Muscle layer of duodenum (tissue), 2 donors: ENCODE measurements at regions not wholly inside any gene's neighbourhood (a gene's known extent, or its start where the extent isn't known, plus 50 kb on each side); places are given as distances from the start of the nearest gene placed in this dataset.

Experiments
- H3K27ac ChIP-seq: one replicate; pipeline ENCODE4 v1.7.0; 2013; ENCODE audit warnings: mild to moderate bottlenecking, low read length
- H3K27me3 ChIP-seq: one replicate; pipeline ENCODE4 v1.7.0; 2013; ENCODE audit warnings: low read depth, mild to moderate bottlenecking, control low read depth, low read length
- H3K36me3 ChIP-seq, 2 donors: one replicate each; pipeline ENCODE4 v1.7.0; 2013; ENCODE audit warnings: low read length in 2 of 2, control low read depth in 1 of 2, mild to moderate bottlenecking in 1 of 2; ENCODE audit not compliant: insufficient read depth in 2 of 2, control insufficient read depth in 1 of 2
- H3K4me1 ChIP-seq, 2 donors: one replicate each; pipeline ENCODE4 v1.7.0; 2013; ENCODE audit warnings: low read length in 2 of 2, mild to moderate bottlenecking in 2 of 2, control low read depth in 1 of 2, moderate library complexity in 1 of 2; ENCODE audit not compliant: insufficient read depth in 2 of 2, control insufficient read depth in 1 of 2
- H3K4me3 ChIP-seq, 2 donors: one replicate each; pipeline ENCODE4 v1.7.0; 2013; ENCODE audit warnings: low read length in 2 of 2, low read depth in 1 of 2, mild to moderate bottlenecking in 1 of 2
- H3K9me3 ChIP-seq, 2 donors: one replicate each; pipeline ENCODE4 v1.7.0; 2013; ENCODE audit warnings: low read length in 2 of 2, control low read depth in 1 of 2, mild to moderate bottlenecking in 1 of 2; ENCODE audit not compliant: control insufficient read depth in 1 of 2
- donor health status: healthy.

DNA sequence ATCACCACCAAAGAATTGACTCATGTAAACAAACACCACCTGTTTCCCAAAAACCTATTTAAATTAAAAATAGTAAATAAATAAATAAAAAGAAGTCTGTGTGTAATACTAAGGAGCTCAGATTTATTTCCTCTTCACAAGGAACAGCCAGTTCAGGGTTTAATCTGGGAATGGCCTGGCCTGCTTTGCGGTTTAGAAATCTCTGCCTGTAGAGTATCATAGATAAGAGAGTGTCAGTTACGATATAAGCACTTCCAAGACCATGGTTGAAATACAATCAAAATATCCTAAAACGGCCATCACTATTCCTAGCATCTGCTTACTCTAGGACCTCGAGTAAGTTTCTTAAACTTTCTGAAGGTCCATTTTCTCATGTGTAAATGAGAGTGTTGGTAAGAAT is 274.4 kb downstream of the PLPP3 start:
- no peak overlapping the region for H3K27ac ChIP-seq
- no peaks in the 10 kb centered on the region for H3K4me1 ChIP-seq
- H3K27me3 ChIP-seq: no peaks in the 10 kb centered on the region
- no peaks in the 10 kb centered on the region for H3K36me3 ChIP-seq
- H3K9me3 ChIP-seq: no peaks in the 10 kb centered on the region
- no peak overlapping the region for H3K4me3 ChIP-seq

DNA sequence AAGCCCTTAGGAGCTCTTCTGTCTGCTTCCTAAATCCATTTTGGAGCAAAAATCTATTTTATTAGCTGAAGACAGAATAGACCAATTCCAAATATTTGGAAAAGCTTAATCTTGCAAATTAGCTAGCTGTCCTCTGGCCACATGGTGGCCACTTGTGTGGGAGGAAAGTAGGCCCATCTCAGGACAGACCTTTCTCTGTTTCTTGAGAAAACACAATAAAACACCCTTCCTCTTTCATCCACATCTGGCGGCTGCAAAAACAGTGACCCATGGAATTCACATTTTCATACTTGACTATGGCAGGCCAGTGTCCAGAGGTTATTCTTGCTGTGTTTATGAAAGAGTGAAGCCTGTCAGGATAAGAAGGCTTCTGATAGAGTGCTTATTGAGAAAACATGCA is 275.6 kb downstream of the PLPP3 start:
- no peaks in the 10 kb centered on the region for H3K27me3 ChIP-seq
- no peak overlapping the region for H3K27ac ChIP-seq
- H3K36me3 ChIP-seq: no peaks in the 10 kb centered on the region
- no peak overlapping the region for H3K4me3 ChIP-seq
- no peaks in the 10 kb centered on the region for H3K4me1 ChIP-seq
- H3K9me3 ChIP-seq: no peaks in the 10 kb centered on the region

DNA sequence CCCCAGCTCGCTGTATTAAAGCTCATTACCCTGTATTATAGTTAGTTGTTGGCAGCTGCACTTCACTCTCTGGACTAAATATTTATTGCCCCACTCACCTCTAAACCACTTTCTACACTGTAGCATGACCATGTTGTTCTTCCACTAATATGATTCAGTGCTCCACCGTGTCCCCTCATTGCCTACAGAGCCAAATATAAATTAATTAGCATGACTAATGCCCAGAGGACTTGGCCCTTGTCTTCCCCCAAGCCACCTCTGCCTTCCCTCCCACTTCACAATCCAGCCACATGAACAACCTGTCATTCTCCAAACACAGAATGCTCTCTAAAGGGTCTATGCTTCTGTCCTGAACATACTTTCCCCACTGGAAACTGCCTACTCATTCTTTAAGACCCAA is 276.5 kb downstream of the PLPP3 start:
- Histone ChIP-seq H3K36me3 (no peaks in the 10 kb centered on the region), H3K27me3 (no peaks in the 10 kb centered on the region), H3K27ac (no peak overlapping the region), H3K9me3 (no peaks in the 10 kb centered on the region), H3K4me3 (no peak overlapping the region), H3K4me1 (no peaks in the 10 kb centered on the region)

DNA sequence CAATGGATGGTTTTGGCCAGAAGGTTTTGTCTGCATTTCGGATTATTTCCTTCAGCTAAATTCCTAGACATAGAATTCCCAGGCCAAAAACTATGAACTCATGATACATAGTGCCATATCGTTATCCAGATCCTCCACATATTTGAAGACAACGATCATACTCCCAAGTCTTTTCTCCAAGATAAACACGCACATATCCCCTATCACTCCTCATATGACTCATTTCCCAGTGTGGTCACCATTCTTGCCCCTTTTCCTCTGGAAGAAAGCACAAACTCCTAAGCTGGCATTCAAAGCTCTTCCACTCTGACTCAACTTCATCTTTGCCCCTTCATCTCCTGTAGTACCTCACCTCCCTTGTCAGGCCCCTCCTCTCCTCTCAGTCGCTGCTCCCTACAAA is 277.6 kb downstream of the PLPP3 start:
- no peak overlapping the region for H3K27ac ChIP-seq
- H3K36me3 ChIP-seq: no peaks in the 10 kb centered on the region
- H3K4me1 ChIP-seq: no peaks in the 10 kb centered on the region
- H3K27me3 ChIP-seq: no peaks in the 10 kb centered on the region
- no peak overlapping the region for H3K4me3 ChIP-seq
- no peaks in the 10 kb centered on the region for H3K9me3 ChIP-seq

DNA sequence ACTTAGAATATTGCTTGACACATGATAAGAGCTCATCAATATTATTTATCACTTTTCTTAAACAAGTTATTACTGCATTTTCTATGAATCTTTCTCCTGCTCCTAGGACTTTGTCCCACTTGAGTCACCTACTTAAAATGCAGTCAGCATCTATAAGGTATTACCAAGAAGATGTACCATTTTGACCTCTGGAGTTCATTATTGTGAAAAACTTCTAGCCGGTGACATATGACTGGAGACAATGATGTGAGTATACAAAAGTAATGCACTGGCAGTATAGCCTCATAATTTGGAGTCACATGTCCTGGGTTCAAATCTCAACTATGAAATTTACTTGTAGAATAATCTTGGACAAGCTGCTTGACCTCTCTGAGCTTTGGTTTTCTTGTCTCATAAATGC is 278.5 kb downstream of the PLPP3 start:
- Histone ChIP-seq H3K27ac (no peak overlapping the region), H3K4me3 (no peak overlapping the region), H3K36me3 (no peaks in the 10 kb centered on the region)

DNA sequence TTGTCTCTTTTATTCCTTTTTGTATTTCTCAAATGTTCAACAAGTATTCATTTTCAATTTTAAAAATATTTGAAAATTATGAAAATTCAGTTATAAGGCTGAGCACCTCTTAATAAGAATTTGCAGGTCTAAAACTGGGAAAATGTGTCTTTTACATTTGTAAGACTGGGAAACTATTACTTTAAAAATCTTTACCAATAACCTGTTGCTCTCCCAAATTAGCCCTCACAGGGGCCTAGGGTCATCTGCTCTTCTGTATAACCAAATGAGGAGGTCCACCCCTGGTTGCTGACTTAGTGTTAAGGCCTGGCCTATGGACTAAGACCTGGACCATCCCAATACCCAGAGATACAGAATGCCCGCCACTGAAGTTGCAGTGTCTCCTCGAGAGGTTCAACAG is 280.5 kb downstream of the PLPP3 start:
- Histone ChIP-seq H3K27ac (no peak overlapping the region), H3K9me3 (no peaks in the 10 kb centered on the region), H3K36me3 (no peaks in the 10 kb centered on the region), H3K4me3 (no peak overlapping the region), H3K4me1 (no peaks in the 10 kb centered on the region), H3K27me3 (no peaks in the 10 kb centered on the region)

More for the DNA sequence above, 278.5 kb downstream of the PLPP3 start:
- H3K9me3 ChIP-seq: no peaks in the 10 kb centered on the region
- no peaks in the 10 kb centered on the region for H3K4me1 ChIP-seq
- H3K27me3 ChIP-seq: no peaks in the 10 kb centered on the region

DNA sequence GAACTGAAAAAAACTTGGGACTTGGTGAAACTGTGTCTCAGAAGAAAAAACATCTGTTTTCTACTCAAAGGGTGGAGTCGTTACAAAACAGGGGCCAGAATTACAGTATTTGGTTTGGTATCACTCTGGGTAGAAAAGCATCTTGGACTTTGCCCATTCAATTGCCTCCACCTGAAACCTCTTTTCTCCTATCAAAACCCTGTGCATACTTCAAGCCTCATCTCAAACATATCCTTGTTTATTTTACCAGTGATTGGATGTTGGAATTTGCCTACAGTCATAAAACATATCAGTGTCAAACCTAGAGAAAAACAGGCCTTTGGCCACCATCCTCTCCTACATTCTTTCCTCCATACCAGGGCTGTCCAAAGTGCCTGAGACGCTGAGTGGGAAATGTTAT is 281.5 kb downstream of the PLPP3 start:
- Histone ChIP-seq H3K9me3 (no peaks in the 10 kb centered on the region), H3K4me3 (no peak overlapping the region), H3K27me3 (no peaks in the 10 kb centered on the region), H3K27ac (no peak overlapping the region), H3K36me3 (no peaks in the 10 kb centered on the region), H3K4me1 (no peaks in the 10 kb centered on the region)

DNA sequence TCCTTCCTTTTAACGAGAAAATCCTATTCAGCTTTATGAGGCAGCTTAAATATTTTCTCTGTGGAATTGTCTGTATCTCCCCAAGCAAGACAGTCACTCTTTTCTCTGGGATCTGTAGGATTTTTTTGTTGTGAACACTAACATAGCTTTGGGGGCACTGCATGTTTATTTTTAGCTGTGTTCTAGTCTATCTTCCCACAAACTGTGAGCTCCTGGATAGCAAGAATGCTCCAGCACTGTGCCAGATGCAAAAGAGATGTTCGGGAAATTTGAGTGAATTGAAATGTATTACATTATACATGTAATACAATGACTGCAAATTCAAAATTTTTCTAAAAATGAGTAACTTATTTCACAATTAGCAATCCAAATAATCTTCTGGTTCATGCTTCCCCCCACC is 282.2 kb downstream of the PLPP3 start:
- H3K27ac ChIP-seq: no peak overlapping the region
- no peaks in the 10 kb centered on the region for H3K27me3 ChIP-seq
- no peaks in the 10 kb centered on the region for H3K9me3 ChIP-seq
- no peak overlapping the region for H3K4me3 ChIP-seq
- H3K4me1 ChIP-seq: no peaks in the 10 kb centered on the region
- no peaks in the 10 kb centered on the region for H3K36me3 ChIP-seq

DNA sequence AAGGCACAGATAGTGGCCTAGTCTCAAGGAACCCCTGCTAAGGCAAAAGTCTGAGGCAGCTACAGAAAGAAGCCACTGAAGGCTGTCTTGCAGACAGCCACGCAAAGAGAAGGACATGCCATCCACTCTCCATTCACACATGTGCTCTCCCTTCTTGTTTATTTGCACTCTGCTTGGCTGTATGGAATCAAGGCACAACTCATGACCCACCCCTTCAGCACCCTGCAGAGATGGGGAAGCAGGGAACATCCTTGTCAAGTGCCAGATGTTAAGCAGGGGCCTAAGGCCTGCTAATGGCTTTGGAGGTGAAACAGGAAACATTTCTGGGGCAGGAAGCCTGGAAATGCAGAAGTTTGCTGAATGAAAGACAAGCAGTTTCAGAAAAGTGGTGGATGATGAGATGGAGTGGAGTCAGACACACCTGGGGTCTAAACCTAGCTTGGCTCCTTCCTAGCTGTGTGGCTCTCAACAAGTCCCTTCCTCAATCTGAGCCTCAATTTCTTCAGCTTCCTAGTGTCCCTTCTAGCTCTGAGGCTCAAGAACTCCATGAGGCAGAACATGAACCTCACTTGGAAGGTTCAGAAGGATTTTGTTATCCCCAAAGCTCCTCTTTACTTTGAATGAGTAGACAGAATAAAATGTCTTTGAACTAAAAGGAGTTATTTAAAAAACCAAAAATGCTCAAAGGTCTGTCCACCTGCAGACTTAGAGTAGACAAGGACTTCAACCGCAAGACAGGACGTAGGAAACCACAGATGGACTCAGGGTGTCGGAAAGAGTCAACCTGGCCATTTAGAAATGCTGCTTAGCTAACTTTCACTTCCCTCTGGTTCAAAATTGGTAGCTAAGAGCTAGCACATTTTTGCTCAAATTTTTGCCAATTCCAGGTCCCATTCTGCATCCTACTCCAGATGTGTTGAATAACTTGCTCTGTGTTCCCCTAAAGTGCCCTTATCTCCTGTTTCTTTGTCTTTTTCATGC is 283.1 kb downstream of the PLPP3 start:
- Histone ChIP-seq H3K4me3 (no peak overlapping the region), H3K27me3 (no peaks in the 10 kb centered on the region), H3K36me3 (no peaks in the 10 kb centered on the region), H3K4me1 (no peaks in the 10 kb centered on the region), H3K9me3 (no peaks in the 10 kb centered on the region), H3K27ac (no peak overlapping the region)

DNA sequence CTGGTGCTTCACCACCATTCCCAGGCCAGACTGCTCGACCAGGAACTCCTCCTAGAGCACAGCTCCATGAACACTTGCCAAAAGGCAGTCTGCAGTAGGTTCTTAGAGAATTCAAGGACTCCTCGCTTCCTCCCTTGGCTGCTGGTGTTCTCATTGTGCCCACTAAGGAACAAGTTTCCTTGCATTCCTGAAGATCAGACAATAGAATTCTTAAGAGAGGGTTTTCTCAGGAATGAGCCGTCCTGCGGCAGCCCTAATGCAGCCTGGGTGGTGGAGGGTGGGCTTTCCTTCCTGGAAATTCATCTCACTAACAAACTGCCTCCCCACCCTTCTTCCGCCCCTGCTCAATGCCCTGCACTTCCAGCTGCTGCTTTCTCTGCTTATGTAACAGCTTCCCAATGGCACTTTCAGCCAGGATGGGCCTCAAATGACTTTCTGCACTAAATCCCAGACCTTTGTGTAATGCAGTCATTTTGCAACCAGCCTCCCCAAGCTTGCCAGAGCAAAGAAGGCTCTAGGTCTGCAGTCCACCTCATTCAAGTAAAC is 287.9 kb downstream of the PLPP3 start:
- H3K36me3 ChIP-seq: no peaks in the 10 kb centered on the region
- H3K4me1 ChIP-seq: no peaks in the 10 kb centered on the region
- no peak overlapping the region for H3K4me3 ChIP-seq
- H3K9me3 ChIP-seq: no peaks in the 10 kb centered on the region
- H3K27me3 ChIP-seq: no peaks in the 10 kb centered on the region
- H3K27ac ChIP-seq: no peak overlapping the region

DNA sequence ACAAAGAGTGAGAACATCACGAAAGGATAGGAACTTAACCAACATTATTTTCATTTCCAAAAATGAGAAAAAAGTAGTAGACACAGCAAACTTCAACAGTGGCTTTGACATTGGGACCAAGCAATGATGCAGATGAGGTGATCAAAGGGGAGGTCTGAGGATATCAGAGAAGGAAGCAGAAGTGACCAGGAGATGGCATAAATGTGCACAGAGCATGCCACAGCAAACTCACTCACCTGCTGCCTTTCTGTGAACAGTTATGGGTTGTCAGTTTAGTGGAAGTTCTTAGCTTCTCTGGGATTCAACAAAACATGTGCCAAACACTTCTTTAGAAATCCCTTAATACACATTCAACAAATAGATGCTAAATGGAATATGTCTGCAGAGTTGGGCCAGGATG is 290.1 kb downstream of the PLPP3 start:
- no peaks in the 10 kb centered on the region for H3K27me3 ChIP-seq
- H3K9me3 ChIP-seq: no peaks in the 10 kb centered on the region
- H3K4me3 ChIP-seq: no peak overlapping the region
- H3K36me3 ChIP-seq: no peaks in the 10 kb centered on the region
- H3K4me1 ChIP-seq: no peaks in the 10 kb centered on the region
- no peak overlapping the region for H3K27ac ChIP-seq
